ENCODE measurements at regions not wholly inside any gene's neighbourhood (a gene's known extent, or its start where the extent isn't known, plus 50 kb on each side); places are given as distances from the start of the nearest gene placed in this dataset.

- TF ChIP-seq CTCF (IDR thresholded peaks at IDR 0.05) (no peak), SIN3A (IDR thresholded peaks at IDR 0.05; ENCODE audit: borderline replicate concordance, low read depth, low read length) (no peak), MAX (IDR thresholded peaks at IDR 0.05; ENCODE audit: low read depth) (no peak), RFX5 (IDR thresholded peaks at IDR 0.05; ENCODE audit: low read length) (no peak), EP300 (IDR thresholded peaks at IDR 0.05; ENCODE audit: borderline replicate concordance in 1 of 2, low read depth in 1 of 2, low read length in 1 of 2) (no peak), TAF1 (IDR thresholded peaks at IDR 0.05; ENCODE audit: borderline replicate concordance, low read depth, low read length) (no peak), USF2 (IDR thresholded peaks at IDR 0.05; ENCODE audit: borderline replicate concordance, low read depth, low read length) (no peak), EZH2phosphoT487 (IDR thresholded peaks at IDR 0.05; ENCODE audit: borderline replicate concordance, low read depth) (no peak), CHD2 (IDR thresholded peaks at IDR 0.05; ENCODE audit: low read length, partially characterized antibody) (no peak), PBX3 (IDR thresholded peaks at IDR 0.05) (no peak)
These were observed 82.6 kb upstream of the TJP1 start for GRCh38 chr15:29904757-29905417.
